Fibroblast of lung (primary cell): ENCODE measurements at regions not wholly inside any gene's neighbourhood (a gene's known extent, or its start where the extent isn't known, plus 50 kb on each side); places are given as distances from the start of the nearest gene placed in this dataset.

Experiments used
- EZH2 ChIP-seq: IDR thresholded peaks from 2 replicates; pipeline ENCODE4 v1.5.1; 2012; ENCODE audit warnings: low read length, control low read depth, mild to moderate bottlenecking; ENCODE audit errors: missing control alignments
- TF ChIP-seq, protein P1 (sequence below), 2 donors: IDR thresholded peaks in 1 of 2; conservative IDR thresholded peaks in 1 of 2; 1 replicate in 1 of 2; 2 replicates in 1 of 2; pipeline ENCODE4 v1.5.1; 2011 to 2012; ENCODE audit warnings: low read length in 2 of 2, control low read depth in 1 of 2, inconsistent platforms in 1 of 2, low read depth in 1 of 2, mild to moderate bottlenecking in 1 of 2

DNA sequence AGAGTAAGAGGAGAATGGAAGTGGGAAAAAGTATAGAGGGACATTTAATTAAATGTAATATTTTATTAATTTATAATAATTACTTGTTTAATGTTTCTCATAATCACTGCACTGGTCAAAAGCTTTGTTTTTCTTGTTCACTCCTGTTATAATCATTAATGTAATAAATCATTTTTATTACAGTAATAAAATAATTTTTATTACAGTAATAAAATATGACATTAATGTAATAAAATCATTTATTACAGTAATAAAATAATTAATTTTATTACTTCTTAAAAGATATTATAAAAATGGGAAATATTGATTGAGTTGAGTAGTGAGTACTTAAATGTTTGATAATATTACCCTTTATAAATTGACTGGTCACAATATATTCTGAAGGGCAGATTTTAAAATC, 181.1 kb upstream of the SOX2 start:
- TF ChIP-seq, protein P1, sequence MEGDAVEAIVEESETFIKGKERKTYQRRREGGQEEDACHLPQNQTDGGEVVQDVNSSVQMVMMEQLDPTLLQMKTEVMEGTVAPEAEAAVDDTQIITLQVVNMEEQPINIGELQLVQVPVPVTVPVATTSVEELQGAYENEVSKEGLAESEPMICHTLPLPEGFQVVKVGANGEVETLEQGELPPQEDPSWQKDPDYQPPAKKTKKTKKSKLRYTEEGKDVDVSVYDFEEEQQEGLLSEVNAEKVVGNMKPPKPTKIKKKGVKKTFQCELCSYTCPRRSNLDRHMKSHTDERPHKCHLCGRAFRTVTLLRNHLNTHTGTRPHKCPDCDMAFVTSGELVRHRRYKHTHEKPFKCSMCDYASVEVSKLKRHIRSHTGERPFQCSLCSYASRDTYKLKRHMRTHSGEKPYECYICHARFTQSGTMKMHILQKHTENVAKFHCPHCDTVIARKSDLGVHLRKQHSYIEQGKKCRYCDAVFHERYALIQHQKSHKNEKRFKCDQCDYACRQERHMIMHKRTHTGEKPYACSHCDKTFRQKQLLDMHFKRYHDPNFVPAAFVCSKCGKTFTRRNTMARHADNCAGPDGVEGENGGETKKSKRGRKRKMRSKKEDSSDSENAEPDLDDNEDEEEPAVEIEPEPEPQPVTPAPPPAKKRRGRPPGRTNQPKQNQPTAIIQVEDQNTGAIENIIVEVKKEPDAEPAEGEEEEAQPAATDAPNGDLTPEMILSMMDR (conservative IDR thresholded peaks at IDR 0.05 in 1 of 2, IDR thresholded peaks at IDR 0.05 in 1 of 2; ENCODE audit: low read depth in 1 of 2, low read length in 2 of 2), result no peak
- no peak for TF ChIP-seq EZH2
